ENCODE measurements at regions not wholly inside any gene's neighbourhood (a gene's known extent, or its start where the extent isn't known, plus 50 kb on each side); places are given as distances from the start of the nearest gene placed in this dataset.

DNA sequence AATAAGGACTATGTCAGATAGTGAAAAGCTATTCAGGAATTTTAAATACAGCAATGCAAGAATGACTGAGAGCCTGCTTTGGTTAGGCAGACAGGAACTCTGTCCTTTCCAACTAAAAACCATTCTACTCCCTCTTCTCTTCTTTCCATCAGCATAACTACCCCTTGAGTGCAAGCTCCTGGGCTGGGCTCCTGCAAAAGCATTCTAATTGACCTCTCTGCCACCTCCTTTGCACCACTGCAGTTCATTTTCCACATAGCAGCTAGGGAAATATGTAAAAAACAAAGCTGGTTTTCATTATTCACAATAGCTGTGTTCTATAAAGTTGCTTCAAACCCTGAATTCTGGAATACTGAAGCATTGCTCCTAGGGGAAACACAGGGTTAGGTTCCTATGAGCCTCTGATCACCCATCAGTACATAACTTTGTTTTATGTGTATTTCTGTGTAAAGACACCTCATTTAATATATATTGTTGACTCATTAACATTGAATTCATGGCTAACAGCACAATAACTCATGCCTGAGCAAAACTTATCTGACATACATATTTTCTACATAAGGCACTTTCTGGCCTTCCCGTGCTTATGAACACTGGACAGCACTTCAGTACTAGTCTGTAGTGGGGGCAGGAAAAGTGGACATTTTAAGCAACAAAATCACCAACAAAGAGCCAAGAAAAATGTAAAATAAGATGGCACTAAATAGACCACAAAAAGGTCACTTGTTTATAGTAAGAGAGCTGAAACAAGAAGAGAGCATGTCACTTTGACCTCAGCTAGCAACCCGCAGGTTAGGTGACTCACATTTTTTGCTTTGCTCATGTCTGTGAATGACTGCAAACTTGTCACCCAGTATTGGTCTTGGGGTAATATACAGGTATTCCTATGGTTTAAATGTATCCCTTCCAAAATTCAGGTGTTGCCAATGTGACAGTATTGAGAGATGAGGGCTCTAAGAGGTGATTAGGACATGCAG, 57.9 kb upstream of the IRF2BP2 start:
- TF ChIP-seq EZH2 (IDR thresholded peaks at IDR 0.05; ENCODE audit: borderline replicate concordance, insufficient read depth, low read depth, low read length, poor library complexity, severe bottlenecking) (no peak), CTCF (IDR thresholded peaks at IDR 0.05) (no peak)
- no peak overlapping the region for H3K27ac Mint-ChIP-seq
- no peak overlapping the region for H3K4me3 ChIP-seq (ENCODE audit: control extremely low read depth in 1 of 5, extremely low read depth in 1 of 5, insufficient read depth in 1 of 5, low read depth in 2 of 5, low read length in 4 of 5)
- no peak overlapping the region for H3K4me2 ChIP-seq (replicated peaks; ENCODE audit: low read depth, low read length, poor library complexity, severe bottlenecking)
- H3K79me2 ChIP-seq (ENCODE audit: control insufficient read depth, insufficient read depth, low read length) = no peaks in the 10 kb centered on the region
- WGBS (ENCODE audit: insufficient coverage) = 100% methylated on average over 1 of the region's 2 CpGs
- H3K9me3 Mint-ChIP-seq (ENCODE audit: insufficient read depth) = no peaks in the 10 kb centered on the region
- no peak overlapping the region for H3K4me3 Mint-ChIP-seq
- intact Hi-C loops (cut with micrococcal nuclease) = loop anchor here (5.0 kb wide), 1 partner anchor 41 kb away; no protein-coding TSS in a partner anchor
- ChIA-PET CTCF (no interaction called here), POLR2A (no interaction called here)
- H3K36me3 ChIP-seq (replicated peaks in 1 of 2; ENCODE audit: control extremely low read depth in 1 of 2, control insufficient read depth in 1 of 2, extremely low read depth in 1 of 2, insufficient read depth in 2 of 2, low read length in 1 of 2) = no peaks in the 10 kb centered on the region
- no peak overlapping the region for H3K27ac ChIP-seq (ENCODE audit: low read length in 2 of 2)
- H3K9me3 ChIP-seq (ENCODE audit: control extremely low read depth in 1 of 3, control insufficient read depth in 2 of 3, insufficient read depth in 1 of 3, low read length in 2 of 3) = no peaks in the 10 kb centered on the region
- H3K27me3 Mint-ChIP-seq = no peaks in the 10 kb centered on the region
- no peak for DNase-seq
- no peaks in the 10 kb centered on the region for H3K27me3 ChIP-seq (replicated peaks in 1 of 4; ENCODE audit: control extremely low read depth in 1 of 4, control insufficient read depth in 3 of 4, insufficient read depth in 4 of 4, low read length in 3 of 4)
- H3K4me1 Mint-ChIP-seq = peaks cover 7% of the 10 kb centered on the region
- no peak for ATAC-seq (ENCODE audit: low read depth)
- H3K9ac ChIP-seq (ENCODE audit: low read length) = no peak overlapping the region
- no peak overlapping the region for H2AFZ ChIP-seq (ENCODE audit: insufficient read depth, low read depth, low read length, poor library complexity, severe bottlenecking)
- H3K4me1 ChIP-seq (ENCODE audit: control insufficient read depth in 2 of 2, insufficient read depth in 2 of 2, low read length in 2 of 2) = no peaks in the 10 kb centered on the region
- no peaks in the 10 kb centered on the region for H4K20me1 ChIP-seq (ENCODE audit: control insufficient read depth, insufficient read depth, low read length, poor library complexity, severe bottlenecking)

- no peak overlapping the region for H3K4me3 ChIP-seq (ENCODE audit: control extremely low read depth in 1 of 5, extremely low read depth in 1 of 5, insufficient read depth in 1 of 5, low read depth in 2 of 5, low read length in 4 of 5)
- no peaks in the 10 kb centered on the region for H3K4me1 ChIP-seq (ENCODE audit: control insufficient read depth in 2 of 2, insufficient read depth in 2 of 2, low read length in 2 of 2)
- H3K27ac ChIP-seq (ENCODE audit: low read length in 2 of 2) = no peak overlapping the region
- H4K20me1 ChIP-seq (ENCODE audit: control insufficient read depth, insufficient read depth, low read length, poor library complexity, severe bottlenecking) = no peaks in the 10 kb centered on the region
- 73% methylated on average over 3 of the region's 4 CpGs for WGBS (ENCODE audit: insufficient coverage)
- H3K9ac ChIP-seq (ENCODE audit: low read length) = no peak overlapping the region
- ChIA-PET CTCF (no interaction called here), POLR2A (no interaction called here)
- TF ChIP-seq CTCF (IDR thresholded peaks at IDR 0.05) (no peak), EZH2 (IDR thresholded peaks at IDR 0.05; ENCODE audit: borderline replicate concordance, insufficient read depth, low read depth, low read length, poor library complexity, severe bottlenecking) (no peak)
- H3K9me3 Mint-ChIP-seq (ENCODE audit: insufficient read depth) = no peaks in the 10 kb centered on the region
- no peak for DNase-seq
- intact Hi-C loops (cut with micrococcal nuclease) = loop anchor here (5.0 kb wide), 1 partner anchor 39 kb away; no protein-coding TSS in a partner anchor
- no peaks in the 10 kb centered on the region for H3K9me3 ChIP-seq (ENCODE audit: control extremely low read depth in 1 of 3, control insufficient read depth in 2 of 3, insufficient read depth in 1 of 3, low read length in 2 of 3)
- no peak for ATAC-seq (ENCODE audit: low read depth)
- peaks cover 7% of the 10 kb centered on the region for H3K4me1 Mint-ChIP-seq
- H3K27ac Mint-ChIP-seq = no peak overlapping the region
- no peak overlapping the region for H3K4me3 Mint-ChIP-seq
- H3K4me2 ChIP-seq (replicated peaks; ENCODE audit: low read depth, low read length, poor library complexity, severe bottlenecking) = no peak overlapping the region
- no peaks in the 10 kb centered on the region for H3K27me3 ChIP-seq (replicated peaks in 1 of 4; ENCODE audit: control extremely low read depth in 1 of 4, control insufficient read depth in 3 of 4, insufficient read depth in 4 of 4, low read length in 3 of 4)
- no peak overlapping the region for H2AFZ ChIP-seq (ENCODE audit: insufficient read depth, low read depth, low read length, poor library complexity, severe bottlenecking)
- H3K27me3 Mint-ChIP-seq = no peaks in the 10 kb centered on the region
- H3K79me2 ChIP-seq (ENCODE audit: control insufficient read depth, insufficient read depth, low read length) = no peaks in the 10 kb centered on the region
- H3K36me3 ChIP-seq (replicated peaks in 1 of 2; ENCODE audit: control extremely low read depth in 1 of 2, control insufficient read depth in 1 of 2, extremely low read depth in 1 of 2, insufficient read depth in 2 of 2, low read length in 1 of 2) = no peaks in the 10 kb centered on the region
Measured at GRCh38 chr1:234666761-234667160, 56.8 kb upstream of the IRF2BP2 start.
